ENCODE measurements at regions not wholly inside any gene's neighbourhood (a gene's known extent, or its start where the extent isn't known, plus 50 kb on each side); places are given as distances from the start of the nearest gene placed in this dataset.

DNA sequence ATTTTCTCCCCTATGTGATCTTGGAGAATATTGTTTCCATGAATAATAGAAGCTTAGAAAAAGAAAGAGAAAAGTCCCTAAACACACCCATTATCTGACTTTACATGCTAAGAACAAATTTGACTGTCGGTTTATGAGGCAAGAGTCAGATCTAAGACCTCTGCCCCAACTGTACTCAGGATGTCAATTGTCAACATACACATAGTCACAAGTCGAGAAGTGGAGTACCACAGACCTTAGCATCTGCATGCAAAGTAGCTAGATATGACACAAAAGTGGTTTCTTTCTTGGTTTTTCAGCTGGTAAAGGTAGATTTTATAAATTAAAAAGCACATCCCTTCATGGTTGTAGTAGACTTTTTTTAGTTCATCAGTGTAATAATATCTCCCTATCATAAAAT is 97.2 kb upstream of the DPYD start:
- no peak for DNase-seq

DNA sequence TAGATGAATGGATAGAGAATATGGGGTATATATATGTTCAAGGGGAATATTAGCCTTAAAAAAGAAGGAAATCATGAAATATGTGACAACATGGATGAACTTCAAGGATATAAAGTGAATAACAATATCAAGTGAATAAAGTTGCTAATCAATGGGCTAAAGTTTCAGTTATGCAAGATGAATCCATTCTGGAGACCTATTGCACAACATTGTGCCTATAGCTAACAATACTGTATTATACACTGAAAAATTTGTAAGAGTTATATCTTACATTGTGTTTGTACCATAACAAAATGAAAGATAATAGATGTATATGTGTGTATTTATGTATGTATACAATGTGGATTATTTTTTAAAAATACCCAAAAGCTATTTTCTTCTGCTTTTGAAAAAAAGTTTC is 96.3 kb upstream of the DPYD start:
- no peak for DNase-seq

DNA sequence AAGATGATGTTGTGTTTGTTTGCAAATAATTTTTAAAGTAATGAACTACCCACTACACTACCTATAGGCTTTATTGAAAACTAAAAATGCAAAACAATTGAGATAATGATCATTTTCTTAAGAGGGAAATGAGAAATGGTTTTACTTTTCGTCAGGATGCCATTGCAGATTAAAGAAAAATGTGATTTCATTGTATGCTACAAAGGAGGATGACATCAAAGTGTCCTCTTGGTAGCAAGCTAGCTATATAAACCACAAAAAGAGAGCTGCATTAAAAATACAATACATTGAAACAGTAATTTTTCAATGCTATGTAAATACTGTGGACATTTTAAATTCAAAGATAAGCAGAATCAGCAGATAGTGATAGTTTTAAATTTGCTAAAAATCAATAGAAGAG is 87.5 kb upstream of the DPYD start:
- DNase-seq, result no peak

DNA sequence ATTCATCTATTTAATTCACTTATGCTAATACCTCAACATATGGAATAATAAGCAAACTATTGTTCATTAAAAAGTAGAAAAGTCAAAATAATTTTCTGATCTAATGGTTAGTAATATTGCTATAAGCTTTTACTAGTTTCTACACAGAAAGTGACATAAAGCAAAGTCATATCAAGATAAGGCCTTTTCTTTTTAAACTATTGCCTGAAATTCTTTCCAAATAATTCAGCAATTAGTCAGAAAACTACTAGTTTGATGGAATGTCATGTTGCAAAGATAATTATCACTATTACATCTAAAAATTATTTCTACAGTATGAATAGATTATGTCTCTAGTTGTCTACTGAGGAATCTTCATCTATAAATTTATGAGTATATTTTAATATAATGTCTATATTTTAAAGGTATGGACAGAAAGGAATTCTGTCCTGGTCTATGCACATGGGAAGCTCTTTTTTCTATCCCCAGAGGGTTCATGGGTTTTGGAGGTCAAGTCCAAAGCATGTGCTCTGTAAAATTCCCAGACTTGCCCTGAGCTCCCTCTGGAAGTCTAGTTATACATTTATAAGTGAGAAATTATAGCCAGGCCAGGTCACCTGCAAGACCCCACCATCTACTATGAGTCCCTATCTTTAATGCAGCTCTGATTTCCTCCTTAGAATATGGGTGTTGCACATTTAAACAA is 84.6 kb upstream of the DPYD start:
- DNase-seq, result no peak

DNA sequence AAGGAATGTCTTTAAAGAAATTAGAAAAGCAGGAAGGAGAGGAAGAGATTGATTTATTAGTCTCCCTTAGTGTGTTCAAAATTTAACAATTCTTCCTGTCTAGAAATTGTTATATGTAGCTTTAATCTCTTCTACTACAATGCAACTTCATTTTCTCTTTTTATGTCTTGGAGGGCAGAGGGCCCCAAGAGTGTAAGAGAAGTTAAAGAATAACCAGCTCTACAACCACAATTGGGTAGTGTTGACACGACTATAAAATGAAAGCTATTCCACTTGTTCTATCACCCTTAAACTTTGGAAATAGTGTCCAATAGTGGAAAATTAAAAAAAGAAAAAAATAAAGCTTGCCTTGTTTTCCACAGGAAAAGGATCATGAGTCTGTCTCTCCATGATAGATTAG is 82.6 kb upstream of the DPYD start:
- DNase-seq, result no peak

DNA sequence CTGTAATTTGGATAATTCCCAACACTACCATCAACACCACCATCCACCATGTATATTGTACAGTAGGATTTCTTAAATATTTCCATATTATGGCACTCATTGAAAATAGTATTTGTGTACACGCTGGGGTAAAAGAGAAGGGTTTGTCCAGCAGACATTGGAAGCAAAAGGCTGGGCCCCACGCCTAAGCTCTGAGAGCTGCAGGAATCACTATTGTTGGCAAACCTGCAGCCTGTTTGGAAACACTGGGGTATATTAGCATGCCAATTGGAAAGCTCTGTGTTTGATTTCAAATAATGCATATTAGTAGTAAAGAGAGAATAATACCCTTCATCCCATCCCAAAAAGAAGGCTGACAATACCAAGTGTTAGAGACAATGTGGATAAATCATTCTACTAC is 81.5 kb upstream of the DPYD start:
- DNase-seq, result no peak

DNA sequence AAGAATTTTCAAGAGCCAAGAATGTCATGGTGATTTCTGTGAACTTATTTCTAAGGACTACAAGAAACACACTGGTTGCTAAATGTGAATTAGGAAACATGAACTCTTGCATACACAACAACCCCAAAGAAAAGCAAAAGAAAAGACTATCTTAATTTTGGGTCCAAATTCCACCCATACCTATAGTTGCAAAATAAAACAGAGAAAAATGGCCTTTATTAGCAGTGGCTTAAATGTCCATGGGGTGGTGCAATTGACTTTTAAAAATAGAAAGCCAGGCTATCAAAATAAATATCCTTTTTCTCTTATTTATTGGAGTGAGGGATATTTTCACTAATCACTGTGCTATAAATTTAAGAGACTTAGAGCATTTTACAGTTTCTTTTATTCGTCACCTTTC is 80.9 kb upstream of the DPYD start:
- DNase-seq, result no peak

DNA sequence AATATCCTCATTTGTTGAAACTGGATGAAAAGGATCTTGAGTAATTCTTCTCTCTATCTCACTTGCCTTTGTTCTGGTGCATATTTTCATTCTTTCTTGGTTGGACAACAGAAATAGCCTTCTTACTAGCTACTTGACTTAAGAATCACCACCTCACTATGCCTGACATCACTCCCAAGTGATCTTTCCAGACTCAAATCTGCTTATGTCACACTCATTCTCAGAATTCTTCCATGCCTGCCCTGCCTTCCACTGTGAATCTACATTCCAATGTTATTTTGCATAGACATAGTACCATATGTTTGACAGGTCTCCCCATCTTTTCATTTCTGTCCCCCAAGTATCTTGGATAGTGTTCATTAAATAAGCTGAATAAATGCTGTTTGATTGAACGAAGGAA is 78.5 kb upstream of the DPYD start:
- no peak for DNase-seq

DNA sequence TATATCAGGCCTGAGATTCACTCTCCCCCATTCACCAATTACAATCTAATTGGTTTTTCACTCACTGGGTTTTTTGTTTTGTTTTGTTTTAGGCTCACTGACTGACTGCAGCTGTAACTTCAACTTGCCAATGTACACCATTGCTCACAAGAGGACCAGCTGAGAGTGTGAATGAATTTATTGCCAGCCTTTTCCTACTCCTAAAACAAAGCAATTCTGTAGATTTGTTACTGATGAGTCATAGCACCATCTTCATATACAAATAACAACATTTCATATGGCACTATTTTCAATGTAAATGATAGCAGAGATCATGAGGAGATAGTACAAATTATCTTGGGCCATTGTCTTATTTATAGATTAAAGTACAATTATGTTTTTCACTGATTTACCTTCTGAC is 76.0 kb upstream of the DPYD start:
- DNase-seq, result no peak

DNA sequence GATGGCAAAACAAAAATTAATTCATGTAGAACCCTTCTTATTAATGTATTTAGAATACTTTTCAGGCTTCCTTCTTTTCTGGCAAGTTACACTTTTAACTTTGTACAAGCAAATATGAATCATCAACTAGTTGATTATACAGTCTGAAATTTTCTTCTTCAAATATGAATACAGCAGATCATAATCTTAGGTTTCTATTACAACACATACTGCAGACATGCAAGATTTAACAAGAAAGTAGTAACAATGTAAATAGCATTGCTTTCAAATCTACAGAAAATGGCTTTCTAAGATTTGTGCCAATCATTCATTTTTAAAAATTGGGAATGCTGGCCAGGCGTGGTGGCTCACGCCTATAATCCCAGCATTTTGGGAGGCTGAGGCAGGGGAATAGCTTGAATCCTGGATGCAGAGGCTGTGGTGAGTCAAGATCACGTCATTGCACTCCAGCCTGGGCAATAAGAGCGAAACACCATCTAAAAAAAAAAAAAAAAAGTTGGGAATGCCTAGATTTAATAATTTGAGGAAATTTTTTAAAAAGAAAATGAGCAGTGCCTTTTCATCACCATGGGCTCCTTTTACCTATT is 68.4 kb upstream of the DPYD start:
- no peak for DNase-seq

DNA sequence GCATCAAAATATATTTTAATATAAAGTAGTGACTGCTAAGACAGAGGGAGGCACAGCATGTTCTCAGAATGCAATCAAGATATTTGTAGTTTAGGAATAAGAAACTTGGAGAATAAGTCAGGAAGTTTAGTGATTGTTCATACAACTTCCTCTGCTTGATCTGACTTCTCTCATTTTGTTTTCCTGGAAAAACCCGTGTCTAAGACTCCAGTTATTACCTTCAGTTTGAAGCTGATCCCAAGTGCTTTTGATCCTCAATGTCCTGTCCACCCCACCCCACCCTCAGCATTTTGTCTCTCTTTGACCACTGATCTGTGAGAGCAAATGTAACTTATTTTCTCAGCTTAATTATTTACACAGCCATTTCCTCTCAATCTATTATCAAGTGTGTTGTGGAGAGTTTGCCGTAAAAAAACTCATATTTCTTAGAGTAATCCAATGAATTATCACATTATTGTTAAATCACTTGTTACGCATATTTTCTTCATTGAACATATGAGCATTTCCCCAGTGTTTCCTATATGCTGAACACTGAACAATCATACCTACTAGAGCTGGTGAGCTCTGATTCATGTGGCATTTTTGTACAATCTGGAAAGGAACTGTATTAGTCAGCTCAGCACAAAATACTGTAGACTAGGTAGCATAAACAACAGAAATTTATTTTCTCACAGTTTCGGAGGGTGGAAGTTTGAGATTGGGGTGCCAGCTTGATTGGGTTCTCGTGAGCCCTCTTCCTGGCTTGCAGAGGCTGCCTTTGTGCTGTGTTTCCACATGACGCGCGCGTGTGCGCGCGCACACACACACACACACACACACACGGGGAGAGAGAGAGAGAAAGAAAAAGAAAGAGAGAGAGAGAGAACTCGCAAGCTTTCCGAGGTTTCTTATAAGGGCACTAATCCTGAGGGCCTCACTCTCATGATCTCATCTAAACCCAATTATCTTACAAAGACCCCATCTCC is 65.5 kb upstream of the DPYD start:
- DNase-seq, result peak; percentile 0

DNA sequence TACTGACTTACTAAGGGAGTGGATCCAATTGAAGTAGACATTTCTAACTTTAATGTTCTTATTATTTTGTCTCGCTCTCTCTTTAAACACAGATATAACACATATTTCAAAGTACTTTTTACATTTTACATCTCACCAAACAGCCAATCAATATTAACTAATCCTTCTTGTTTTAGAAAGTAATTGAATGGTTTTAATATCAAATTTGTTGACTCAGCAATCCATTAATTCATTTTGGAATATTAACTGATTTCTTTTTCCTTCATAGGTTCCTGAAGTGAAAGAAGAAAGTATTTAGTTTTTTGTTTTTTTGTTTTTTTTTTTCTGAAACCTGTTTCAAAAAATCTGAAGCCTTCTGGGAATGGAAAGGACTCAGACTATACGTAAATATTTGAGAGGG is 62.3 kb upstream of the DPYD start:
- no peak for DNase-seq

DNA sequence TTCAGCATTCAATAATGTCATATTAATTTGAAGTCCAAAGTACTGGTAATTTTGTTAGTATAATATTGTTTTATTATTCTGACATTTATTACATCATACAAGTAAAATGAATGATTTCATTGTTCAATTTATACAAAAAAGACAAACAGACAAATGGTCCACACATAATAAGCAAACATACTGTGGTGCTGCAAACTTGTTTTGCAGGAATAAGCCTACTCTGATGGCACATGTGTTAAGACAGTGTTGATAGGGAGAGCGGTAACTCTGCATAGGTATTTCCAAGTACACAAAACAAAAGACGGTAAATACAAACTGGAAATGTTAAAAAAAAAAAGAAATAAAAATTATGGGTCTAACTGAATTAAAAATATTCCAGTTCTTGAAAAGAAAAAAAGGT is 59.7 kb upstream of the DPYD start:
- DNase-seq, result no peak

DNA sequence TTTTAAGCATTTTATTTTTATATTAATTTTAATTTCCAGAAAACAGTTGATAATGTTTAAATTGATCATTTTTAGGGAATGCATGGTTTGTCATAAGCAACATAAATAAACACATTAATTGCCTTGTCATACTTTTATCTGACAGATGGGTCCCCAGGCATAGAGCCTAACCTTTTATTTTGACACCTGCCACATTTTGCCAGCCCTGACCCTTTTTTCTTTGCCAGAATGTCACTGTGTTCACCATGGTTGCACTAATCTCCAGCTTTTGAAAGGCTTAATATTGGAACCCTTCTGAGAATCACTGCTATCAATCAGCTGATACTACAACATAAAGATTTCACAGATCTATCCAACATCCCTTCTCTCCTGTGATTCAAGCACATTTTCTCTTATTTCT is 56.0 kb upstream of the DPYD start:
- no peak for DNase-seq
